GM18517 (cell line): ENCODE measurements at regions not wholly inside any gene's neighbourhood (a gene's known extent, or its start where the extent isn't known, plus 50 kb on each side); places are given as distances from the start of the nearest gene placed in this dataset.
A peak's percentile ranks its signal among the peaks of the same experiment; 100 is the strongest.

ENCODE experiments used
- ATAC-seq: cut with Tn5 transposase; IDR thresholded peaks from one replicate; pipeline ENCODE4 v1.9.1; 2021; ENCODE audit warnings: mild to moderate bottlenecking, moderate library complexity; ENCODE audit not compliant: unreplicated experiment

DNA sequence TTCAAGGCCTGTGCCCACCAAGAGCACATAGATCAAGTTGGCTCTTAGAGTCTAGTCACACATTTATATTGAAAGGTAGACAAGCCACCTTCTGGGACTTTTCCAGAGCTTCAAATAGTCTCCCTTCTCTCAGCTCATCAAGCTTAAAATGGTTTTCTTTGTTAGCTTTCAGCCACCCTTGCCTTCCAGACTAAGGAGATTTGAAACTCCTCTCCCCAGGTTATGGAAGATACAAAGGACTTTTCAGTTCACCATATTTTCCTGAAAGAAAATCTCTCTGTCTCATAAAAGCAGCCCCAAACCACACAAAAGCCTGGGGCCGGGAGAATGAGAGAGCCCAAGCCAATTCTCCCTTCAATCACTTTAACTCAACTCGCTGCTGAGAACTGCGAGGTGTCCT is 134.1 kb downstream of the ZC3H11B start:
- no peak for ATAC-seq

GRCh38 chr1:219477861-219478260 is 135.0 kb downstream of the ZC3H11B start:
- ATAC-seq = no peak

DNA sequence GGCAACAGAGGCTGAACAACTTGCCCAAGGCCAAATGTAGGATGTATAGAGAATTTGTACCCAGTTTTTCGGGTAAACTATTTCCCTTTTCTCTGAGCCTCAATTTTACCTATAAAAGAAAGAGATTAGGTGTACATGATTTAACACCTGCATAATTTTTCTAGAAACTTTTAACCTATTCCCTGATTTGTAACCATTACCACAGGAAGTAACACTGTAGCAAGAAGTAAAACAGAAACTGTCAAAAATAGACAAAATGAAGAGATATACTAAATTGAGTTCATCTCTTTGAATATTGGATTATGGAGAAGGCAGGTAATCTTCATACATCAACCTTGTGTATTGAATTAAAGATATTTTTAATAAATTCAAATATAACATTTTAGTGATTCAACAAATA is 136.2 kb downstream of the ZC3H11B start:
- ATAC-seq = peak; percentile 46

DNA sequence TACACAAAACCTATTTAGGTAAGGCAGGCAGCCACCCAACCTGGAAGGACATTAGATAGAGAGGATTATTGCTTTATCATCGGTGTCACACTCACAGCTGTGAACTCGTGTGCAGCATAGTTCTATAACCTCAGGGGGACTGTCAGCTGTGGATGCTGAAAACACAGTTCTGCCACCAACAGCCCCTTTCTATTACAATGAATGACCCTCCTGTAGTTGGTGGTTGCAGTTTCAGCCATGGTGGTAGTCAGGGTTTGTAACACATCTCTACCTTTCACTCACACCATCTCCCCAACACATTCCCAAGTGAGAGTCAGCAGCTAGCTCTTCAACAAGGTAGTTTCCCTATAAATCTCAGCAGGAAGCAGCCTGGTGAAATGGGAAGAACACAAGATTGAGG is 136.8 kb downstream of the ZC3H11B start:
- peak; percentile 67 for ATAC-seq

DNA sequence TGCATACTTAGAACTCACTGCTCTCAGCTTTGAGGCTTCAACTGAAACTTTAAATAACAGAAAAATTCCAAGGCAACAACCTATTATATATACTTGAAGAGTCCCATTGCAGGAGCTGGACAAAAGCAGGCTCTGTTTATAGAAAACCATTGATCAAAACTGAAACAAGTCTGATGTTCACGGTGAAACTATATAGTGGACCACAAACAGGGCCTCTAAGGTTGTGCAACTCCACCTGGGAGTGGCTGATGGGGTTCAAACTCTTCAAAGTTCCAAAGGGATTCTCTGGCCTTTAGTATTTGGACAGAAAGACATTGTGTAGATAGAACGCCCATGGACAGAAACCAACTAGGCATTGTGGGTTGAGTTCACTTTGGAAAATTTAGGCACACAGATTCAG is 140.3 kb downstream of the ZC3H11B start:
- ATAC-seq = no peak

GRCh38 chr1:219467524-219467923 is 145.4 kb downstream of the ZC3H11B start:
- ATAC-seq = no peak

GRCh38 chr1:219466766-219467165 is 146.1 kb downstream of the ZC3H11B start:
- ATAC-seq = no peak

DNA sequence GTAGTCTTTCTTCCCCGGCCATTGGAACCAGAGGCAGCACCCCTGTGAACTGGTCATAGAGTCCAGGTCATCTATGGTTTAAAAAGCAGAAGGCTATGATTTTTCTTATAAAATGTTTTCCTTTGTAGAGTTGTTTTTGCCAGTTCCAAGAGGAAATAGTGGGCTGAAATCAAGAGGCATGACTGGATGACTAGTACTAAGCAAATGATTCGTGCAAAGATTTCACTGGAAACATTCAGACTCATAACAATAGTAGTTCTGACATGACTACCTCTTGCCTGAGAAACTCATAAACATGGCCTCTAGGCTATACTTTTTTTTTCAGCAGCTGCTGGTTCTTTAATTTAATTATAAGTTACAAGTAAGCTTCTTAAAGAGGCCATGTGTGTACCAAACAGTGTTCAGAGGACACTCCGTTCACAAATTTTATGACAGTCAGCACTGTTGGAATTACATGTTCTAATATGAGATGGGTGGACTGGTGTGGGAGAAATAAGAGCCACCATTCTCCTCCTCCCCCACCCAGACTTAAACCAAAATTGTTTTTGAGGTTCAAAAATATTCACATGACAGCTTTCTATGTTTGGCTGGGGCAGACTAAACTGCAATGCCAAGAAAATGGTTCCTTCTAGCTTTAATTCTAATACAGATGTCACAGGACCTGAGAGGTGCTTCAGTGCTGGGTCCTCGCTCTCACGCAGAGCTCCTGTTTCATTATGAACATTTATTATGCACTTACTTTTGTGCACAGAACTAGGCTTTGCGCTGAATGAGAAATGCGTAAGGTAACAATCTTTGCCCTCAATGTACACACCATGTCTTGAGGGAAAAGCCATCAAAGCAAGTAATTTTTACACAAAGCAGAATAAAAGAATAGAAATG is 147.5 kb downstream of the ZC3H11B start:
- ATAC-seq = peak; percentile 55

DNA sequence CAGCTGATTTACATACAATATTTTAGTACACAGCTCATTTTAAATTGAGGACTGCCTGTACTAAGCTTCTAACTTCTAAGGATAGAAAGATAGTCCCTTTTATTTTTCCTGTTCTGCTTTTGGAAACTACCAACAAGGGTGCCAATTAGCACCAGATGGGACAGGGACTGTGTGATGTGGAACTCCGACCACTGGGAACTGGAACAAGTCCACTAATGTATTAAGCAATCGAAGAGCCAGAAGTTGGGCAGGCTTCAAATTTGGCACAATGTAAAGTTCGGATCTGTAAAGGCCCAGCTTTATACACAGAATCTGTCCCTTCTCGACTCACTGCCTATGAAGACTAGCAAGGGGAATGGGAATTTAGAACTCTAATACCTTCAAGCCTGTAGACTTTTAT is 149.3 kb downstream of the ZC3H11B start:
- ATAC-seq = no peak

GRCh38 chr1:219461981-219462400 is 150.9 kb downstream of the ZC3H11B start:
- no peak for ATAC-seq

DNA sequence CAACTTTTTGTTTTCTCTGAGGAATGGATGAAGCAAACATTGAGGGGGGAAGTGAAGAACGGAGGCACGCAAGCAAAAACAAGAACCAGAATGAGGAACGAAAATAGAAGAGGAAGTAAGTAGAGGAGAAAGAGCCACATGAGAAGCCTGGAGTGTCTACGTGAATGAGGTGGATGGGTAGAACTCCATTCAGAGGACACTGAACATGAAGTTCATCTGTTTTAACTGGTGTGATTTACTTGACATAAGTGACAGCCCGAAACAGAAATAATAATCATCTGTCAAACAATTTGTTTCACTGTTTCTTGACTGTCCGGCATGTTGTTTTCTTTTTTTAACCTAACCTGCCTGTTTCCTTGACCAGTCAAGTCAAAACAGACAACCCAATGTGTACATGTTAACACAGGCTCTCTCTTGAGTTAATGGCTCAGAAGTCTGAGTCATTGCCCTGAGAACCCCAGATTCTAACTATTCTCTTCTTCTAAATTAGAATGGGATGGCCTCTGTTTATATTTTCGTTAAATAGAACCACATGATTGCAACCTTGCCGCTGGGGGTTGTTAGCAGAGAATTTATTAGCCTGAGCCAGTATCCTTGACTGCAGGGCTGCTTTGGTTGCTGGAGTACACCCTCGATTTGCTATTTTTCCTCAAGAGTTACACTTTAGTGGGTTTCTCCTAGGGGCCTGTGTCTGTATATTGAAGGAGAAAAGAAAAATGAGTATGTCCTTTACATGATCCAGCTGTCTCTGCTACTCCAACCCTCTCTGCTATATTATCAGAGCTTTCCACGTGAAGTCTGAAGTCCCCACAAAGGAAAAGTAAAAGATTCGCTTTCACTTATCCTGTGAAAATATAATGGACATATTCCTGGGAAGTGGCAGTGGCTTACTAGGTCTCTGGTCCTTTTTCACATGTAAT is 151.7 kb downstream of the ZC3H11B start:
- peak; percentile 94 for ATAC-seq

DNA sequence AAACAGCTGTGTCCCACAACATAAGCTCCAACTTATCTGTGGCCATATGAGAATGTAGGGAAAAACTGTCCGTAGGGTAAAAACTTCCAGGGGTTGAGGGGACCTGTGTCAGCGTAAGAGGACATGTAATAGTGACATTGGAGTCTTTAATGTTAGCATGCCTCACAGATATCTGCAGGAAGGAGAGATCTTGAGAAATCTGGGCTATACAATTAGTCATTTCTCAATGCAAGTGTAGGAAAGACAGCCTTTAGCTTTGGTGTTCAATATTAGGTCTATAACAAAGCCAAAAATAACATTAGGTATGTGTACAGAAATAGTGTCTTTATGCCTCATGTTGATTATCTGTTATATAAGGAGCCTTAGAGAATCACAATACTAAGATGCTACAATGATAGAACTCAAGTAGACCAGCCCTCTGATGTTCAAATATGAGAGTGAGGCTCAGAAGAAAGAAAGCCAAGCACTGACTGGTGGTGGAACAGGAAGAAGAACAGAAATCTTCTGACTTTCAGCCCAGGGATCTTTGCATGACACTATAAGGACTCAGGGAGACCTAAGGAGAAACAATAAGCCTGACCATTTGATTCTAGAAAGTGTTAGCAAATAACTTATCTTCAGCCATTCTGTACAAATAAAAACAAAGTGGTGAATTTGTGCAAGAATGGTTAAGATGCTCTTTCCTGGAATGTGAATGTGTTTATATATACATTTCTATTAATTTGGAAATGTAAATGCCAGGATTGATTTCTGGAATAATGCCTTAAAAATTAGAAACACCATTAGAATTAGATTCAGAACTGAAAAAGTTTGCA is 152.6 kb downstream of the ZC3H11B start:
- ATAC-seq = no peak

- no peak for ATAC-seq
Observed at GRCh38 chr1:219459351-219460080, 153.4 kb downstream of the ZC3H11B start.

DNA sequence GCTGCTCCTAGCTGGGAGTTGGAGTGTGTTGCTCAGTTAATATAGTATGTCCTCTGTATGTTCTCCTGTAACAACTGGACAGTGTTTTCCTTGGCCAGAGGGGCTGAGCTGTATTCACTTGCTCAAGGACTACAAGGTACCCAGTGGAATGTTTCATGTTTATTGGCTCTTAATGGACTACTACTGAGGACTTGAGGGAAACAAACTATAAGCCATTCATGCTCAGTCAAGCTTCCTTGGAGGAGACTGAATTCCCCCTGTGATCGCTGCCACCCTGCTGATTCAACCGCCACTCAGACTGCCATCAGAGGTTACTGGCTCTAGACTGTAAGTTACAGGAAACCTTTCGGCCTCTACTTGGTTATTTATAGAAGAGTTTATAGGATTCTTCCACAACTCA is 166.6 kb downstream of the ZC3H11B start:
- no peak for ATAC-seq

DNA sequence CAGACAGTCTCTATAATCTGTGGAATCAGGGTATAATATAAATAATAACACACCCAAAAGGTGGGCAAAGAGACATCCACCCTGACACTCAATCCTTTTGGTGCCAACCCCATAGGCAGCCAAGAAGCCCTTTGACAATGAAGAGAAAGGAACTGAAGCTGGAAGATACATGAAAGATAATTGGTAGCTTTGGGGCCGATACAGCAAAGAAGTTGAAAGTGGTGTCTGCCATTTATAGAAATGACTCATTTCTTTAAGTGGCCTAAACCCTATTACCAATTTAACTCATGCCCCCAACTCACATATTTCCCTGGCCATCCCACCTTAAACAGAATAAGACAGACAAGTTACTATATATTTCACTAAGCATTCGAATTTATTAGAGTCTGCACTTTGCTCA is 167.0 kb downstream of the ZC3H11B start:
- no peak for ATAC-seq

DNA sequence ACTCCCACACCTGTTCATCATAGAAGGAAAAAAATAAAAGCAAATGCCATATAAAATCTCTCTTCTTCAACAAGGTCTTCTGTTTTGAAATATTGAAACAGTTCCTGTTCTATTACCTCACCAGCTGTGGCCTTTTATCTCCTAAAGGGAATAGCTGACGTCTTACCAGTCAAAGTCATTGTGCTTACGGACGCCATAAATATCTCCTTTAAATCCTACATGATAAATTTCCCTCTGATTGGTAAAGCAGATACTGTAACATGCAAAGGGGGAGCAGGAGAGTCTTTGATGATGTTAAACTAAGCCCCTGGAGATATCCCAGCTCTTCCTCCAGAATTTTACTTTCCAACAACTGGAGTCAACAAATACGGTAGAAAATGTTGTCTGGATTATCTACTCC is 168.4 kb downstream of the ZC3H11B start:
- no peak for ATAC-seq

DNA sequence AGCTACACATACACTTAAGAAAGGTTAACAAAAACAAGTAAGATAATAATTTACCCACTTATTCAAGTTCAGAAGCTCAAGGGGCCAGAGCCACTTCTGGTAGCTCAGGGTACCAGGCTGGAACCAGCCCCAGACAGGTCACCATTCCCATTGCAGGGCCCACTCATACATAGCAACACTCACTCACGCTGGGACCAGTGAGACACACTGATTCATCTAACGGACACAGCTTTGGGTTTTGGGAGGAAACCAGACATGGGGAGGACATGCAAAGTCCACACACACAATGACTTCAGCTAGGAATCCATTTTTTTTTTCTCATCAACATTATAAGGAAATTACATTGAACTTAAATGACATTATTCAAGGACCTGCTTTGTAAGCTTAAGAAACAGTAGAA is 169.1 kb downstream of the ZC3H11B start:
- ATAC-seq = no peak

DNA sequence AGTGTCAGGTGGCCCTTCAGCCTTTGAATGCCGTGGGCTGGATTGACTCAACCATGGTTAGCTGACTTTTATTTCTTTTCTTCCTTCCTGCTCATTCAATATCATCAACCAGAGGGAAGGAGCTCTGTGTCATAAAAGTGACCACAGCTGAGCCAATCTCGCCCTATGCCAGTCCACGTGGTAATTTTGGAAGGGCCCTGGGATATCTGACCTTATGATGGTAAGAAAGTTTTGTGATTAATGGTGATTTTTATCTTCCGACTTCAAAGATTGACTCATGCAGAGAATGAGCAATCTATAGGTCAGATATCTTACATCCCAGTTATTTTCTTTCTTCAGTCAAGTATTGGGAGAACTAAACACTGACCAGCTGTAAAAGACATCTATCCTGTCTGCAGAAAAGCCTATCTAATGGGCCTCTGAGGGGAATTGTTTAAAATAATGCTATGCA is 170.3 kb downstream of the ZC3H11B start:
- no peak for ATAC-seq

- ATAC-seq = no peak
Observed at GRCh38 chr1:219441884-219442283, 171.0 kb downstream of the ZC3H11B start.

GRCh38 chr1:219439376-219439775 is 173.5 kb downstream of the ZC3H11B start:
- ATAC-seq = no peak
